ENCODE measurements at regions not wholly inside any gene's neighbourhood (a gene's known extent, or its start where the extent isn't known, plus 50 kb on each side); places are given as distances from the start of the nearest gene placed in this dataset.

DNA sequence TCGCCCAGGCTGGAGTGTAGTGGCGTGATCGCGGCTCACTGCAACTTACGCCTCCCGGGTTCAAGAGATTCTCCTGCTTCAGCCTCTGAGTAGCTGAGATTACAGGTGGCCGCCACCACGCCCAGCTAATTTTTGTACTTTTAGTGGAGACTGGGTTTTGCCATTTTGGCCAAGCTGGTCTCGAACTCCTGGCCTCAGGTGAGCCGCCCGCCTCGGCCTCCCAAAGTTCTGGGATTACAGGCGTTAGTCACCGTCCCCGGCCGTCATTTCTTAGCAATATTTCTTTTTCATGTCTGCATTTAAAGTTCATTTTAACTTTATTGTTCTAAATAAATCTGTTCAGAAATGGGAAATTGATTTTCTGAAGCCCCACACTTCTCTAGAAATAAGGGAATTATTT is 597.3 kb upstream of the DDX18 start:
- H3K27me3 ChIP-seq = no peaks in the 10 kb centered on the region
- no peak for DNase-seq
- H3K36me3 ChIP-seq (ENCODE audit: low read depth, missing control alignments) = no peaks in the 10 kb centered on the region
- WGBS, 2 donors = 77 to 81% methylated on average over 16 of the region's 16 CpGs
- intact Hi-C loops (cut with DNase I; ENCODE audit: low total_unique reads) = no loop called here
- no peak overlapping the region for H3K4me3 ChIP-seq
- TF ChIP-seq, protein P1, sequence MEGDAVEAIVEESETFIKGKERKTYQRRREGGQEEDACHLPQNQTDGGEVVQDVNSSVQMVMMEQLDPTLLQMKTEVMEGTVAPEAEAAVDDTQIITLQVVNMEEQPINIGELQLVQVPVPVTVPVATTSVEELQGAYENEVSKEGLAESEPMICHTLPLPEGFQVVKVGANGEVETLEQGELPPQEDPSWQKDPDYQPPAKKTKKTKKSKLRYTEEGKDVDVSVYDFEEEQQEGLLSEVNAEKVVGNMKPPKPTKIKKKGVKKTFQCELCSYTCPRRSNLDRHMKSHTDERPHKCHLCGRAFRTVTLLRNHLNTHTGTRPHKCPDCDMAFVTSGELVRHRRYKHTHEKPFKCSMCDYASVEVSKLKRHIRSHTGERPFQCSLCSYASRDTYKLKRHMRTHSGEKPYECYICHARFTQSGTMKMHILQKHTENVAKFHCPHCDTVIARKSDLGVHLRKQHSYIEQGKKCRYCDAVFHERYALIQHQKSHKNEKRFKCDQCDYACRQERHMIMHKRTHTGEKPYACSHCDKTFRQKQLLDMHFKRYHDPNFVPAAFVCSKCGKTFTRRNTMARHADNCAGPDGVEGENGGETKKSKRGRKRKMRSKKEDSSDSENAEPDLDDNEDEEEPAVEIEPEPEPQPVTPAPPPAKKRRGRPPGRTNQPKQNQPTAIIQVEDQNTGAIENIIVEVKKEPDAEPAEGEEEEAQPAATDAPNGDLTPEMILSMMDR (IDR thresholded peaks at IDR 0.05) = no peak
- TF ChIP-seq POLR2A (IDR thresholded peaks at IDR 0.05) = no peak
- no peak overlapping the region for H3K27ac ChIP-seq
- no peaks in the 10 kb centered on the region for H3K4me1 ChIP-seq
- H3K9me3 ChIP-seq = no peaks in the 10 kb centered on the region

DNA sequence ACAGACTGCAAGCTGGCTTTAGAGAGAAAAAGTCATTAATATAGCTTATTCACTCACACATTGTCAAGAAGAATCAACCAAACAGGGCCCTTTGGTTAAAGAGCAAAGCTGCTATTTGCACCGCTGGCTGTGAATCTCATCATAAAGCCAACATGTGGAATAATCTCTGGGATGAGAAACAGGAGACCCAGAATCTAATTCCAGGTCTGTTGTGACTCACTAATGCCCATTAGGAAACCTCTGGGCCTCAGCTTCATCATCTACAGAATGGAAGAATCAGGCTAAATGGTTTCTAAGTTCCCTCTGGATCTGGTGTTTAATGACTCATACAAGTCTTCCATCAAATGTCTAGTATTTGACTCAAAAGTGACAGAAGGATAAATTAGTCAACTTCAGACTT is 591.7 kb upstream of the DDX18 start:
- no peaks in the 10 kb centered on the region for H3K36me3 ChIP-seq (ENCODE audit: low read depth, missing control alignments)
- no peaks in the 10 kb centered on the region for H3K27me3 ChIP-seq
- H3K9me3 ChIP-seq = no peaks in the 10 kb centered on the region
- no peaks in the 10 kb centered on the region for H3K4me1 ChIP-seq
- DNase-seq = no peak
- TF ChIP-seq, protein P1 (IDR thresholded peaks at IDR 0.05) = no peak
- TF ChIP-seq POLR2A (IDR thresholded peaks at IDR 0.05) = no peak
- H3K27ac ChIP-seq = no peak overlapping the region
- intact Hi-C loops (cut with DNase I; ENCODE audit: low total_unique reads) = no loop called here
- no peak overlapping the region for H3K4me3 ChIP-seq
- 70 to 88% methylated on average over 1 of the region's 1 CpG for WGBS, 2 donors

DNA sequence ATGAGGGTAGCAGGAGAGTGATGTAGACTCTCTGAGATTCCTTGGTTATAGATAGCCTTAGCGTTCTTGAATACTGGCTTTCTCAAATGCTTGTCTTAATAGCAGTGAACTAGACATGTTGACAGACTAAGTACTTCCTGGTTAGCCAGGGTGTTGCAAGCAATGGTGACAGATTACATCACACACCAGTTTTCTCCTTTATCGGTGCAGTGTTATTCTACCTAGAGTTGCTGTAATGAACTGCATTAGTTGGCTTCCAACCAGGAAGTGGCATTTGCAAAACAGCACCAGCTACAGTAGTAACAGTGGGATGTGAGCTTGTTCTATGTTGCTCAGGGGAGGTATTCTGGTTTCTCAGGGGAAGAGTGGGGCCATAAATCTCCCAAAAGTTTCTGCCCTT is 582.2 kb upstream of the DDX18 start:
- Histone ChIP-seq H3K4me3 (no peak overlapping the region), H3K27me3 (no peaks in the 10 kb centered on the region), H3K4me1 (no peaks in the 10 kb centered on the region), H3K27ac (no peak overlapping the region), H3K9me3 (no peaks in the 10 kb centered on the region), H3K36me3 (ENCODE audit: low read depth, missing control alignments) (no peaks in the 10 kb centered on the region)
- 75 to 94% methylated on average over 2 of the region's 2 CpGs for WGBS, 2 donors
- DNase-seq = no peak
- intact Hi-C loops (cut with DNase I; ENCODE audit: low total_unique reads) = no loop called here
- TF ChIP-seq, protein P1 (IDR thresholded peaks at IDR 0.05) = no peak
- no peak for TF ChIP-seq POLR2A (IDR thresholded peaks at IDR 0.05)

DNA sequence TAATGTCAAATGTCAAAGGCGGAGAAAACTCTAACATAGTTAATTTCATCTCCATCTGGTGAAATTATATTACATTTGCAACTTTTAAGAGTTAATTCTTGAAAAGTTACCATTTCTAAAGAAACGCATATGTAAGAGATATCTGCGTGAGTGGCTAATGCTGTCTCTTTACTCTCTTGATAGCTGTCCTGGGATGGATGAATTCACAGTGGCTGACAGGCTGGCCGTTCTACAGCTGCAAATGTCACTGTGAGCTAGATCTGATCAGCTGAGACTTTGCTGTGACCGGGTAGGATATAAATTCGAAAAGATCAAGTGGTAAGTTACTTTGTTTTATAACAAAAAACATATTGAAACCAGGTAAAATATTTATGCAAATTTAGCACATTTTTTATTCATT is 557.1 kb upstream of the DDX18 start:
- H3K9me3 ChIP-seq = no peaks in the 10 kb centered on the region
- no peak for DNase-seq
- TF ChIP-seq, protein P1 (IDR thresholded peaks at IDR 0.05) = no peak
- TF ChIP-seq POLR2A (IDR thresholded peaks at IDR 0.05) = no peak
- H3K4me3 ChIP-seq = no peak overlapping the region
- no peaks in the 10 kb centered on the region for H3K36me3 ChIP-seq (ENCODE audit: low read depth, missing control alignments)
- H3K4me1 ChIP-seq = no peaks in the 10 kb centered on the region
- 62 to 69% methylated on average over 6 of the region's 6 CpGs for WGBS, 2 donors
- no peaks in the 10 kb centered on the region for H3K27me3 ChIP-seq
- no peak overlapping the region for H3K27ac ChIP-seq
- intact Hi-C loops (cut with DNase I; ENCODE audit: low total_unique reads) = no loop called here

DNA sequence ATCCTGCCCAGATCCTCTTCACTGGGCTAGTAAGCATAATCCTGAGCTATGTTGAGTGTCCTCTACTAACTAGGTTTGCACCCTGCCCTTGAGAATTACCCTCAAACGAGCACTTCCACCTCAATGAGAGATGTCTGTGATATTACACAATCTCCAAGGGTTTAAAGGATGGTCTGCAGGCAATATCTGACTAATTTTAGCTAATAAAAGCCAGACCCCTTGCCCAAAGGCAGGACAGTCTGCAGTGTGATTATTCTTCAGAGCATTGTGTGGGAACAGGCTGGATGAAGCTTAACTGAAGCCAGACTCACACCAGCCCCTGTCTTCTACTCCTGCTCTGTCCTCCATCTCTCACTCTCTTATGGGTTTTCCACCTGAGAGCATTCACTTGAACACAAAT is 544.9 kb upstream of the DDX18 start:
- TF ChIP-seq POLR2A (IDR thresholded peaks at IDR 0.05) = no peak
- TF ChIP-seq, protein P1 (IDR thresholded peaks at IDR 0.05) = no peak
- intact Hi-C loops (cut with DNase I; ENCODE audit: low total_unique reads) = no loop called here

More for the DNA sequence above, 544.9 kb upstream of the DDX18 start:
- Histone ChIP-seq H3K36me3 (ENCODE audit: low read depth, missing control alignments) (no peaks in the 10 kb centered on the region), H3K27ac (no peak overlapping the region), H3K4me3 (no peak overlapping the region), H3K9me3 (no peaks in the 10 kb centered on the region), H3K27me3 (no peaks in the 10 kb centered on the region), H3K4me1 (no peaks in the 10 kb centered on the region)
- DNase-seq = no peak
- 44 to 73% methylated on average over 1 of the region's 1 CpG for WGBS, 2 donors
